GM06990 (cell line): ENCODE measurements at regions not wholly inside any gene's neighbourhood (a gene's known extent, or its start where the extent isn't known, plus 50 kb on each side); places are given as distances from the start of the nearest gene placed in this dataset.

ENCODE experiments used
- DNase-seq: peaks from one replicate; pipeline ENCODE4 v3.0.0-alpha.2; 2011; ENCODE audit not compliant: insufficient read length; ENCODE audit errors: extremely low read depth
- H3K27me3 ChIP-seq: replicated peaks from 2 replicates; pipeline ENCODE4 v1.6.0; 2011; ENCODE audit warnings: low read length; ENCODE audit not compliant: control insufficient read depth, insufficient read depth
- H3K36me3 ChIP-seq: 2 replicates; pipeline ENCODE4 v1.5.1; 2011; ENCODE audit warnings: low read length; ENCODE audit not compliant: control insufficient read depth, insufficient read depth
- H3K4me3 ChIP-seq: replicated peaks from 2 replicates; pipeline ENCODE4 v1.5.1; 2011; ENCODE audit warnings: low read depth, mild to moderate bottlenecking, control low read depth, low read length
- TF ChIP-seq, protein P1 (sequence below): IDR thresholded peaks from 2 replicates; pipeline ENCODE4 v1.5.1; 2011; ENCODE audit warnings: low read length, control low read depth, mild to moderate bottlenecking, inconsistent platforms; ENCODE audit not compliant: insufficient read depth, poor library complexity, severe bottlenecking

DNA sequence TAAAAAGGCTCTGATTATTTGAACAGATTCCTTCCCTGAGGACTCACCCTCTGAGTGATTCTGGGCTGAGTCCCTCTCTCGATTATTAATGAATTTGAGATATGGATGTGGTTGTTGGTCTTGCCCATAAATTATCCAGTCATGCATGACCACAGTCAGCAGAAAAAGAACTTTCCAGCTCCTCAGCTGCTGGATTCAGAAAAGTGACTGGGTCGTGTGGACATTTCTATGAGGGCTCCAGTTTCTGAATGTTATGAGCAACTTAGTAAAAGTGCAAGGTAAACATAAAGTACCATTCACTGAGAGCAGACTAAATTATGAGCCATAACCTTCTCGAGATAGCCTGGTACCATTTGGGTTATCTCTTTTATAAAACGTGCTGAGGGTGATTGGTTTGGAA is 100.1 kb upstream of the CLDN10 start:
- Histone ChIP-seq H3K4me3 (no peak overlapping the region), H3K36me3 (no peaks in the 10 kb centered on the region), H3K27me3 (no peaks in the 10 kb centered on the region; the same call in 1 of the 2 replicates)
- no peak for DNase-seq
- TF ChIP-seq, protein P1, sequence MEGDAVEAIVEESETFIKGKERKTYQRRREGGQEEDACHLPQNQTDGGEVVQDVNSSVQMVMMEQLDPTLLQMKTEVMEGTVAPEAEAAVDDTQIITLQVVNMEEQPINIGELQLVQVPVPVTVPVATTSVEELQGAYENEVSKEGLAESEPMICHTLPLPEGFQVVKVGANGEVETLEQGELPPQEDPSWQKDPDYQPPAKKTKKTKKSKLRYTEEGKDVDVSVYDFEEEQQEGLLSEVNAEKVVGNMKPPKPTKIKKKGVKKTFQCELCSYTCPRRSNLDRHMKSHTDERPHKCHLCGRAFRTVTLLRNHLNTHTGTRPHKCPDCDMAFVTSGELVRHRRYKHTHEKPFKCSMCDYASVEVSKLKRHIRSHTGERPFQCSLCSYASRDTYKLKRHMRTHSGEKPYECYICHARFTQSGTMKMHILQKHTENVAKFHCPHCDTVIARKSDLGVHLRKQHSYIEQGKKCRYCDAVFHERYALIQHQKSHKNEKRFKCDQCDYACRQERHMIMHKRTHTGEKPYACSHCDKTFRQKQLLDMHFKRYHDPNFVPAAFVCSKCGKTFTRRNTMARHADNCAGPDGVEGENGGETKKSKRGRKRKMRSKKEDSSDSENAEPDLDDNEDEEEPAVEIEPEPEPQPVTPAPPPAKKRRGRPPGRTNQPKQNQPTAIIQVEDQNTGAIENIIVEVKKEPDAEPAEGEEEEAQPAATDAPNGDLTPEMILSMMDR, result no peak

- no peaks in the 10 kb centered on the region; the same call in 1 of the 2 replicates for H3K27me3 ChIP-seq
- H3K36me3 ChIP-seq, result no peaks in the 10 kb centered on the region
- TF ChIP-seq, protein P1, result no peak
- H3K4me3 ChIP-seq, result no peak overlapping the region
- no peak for DNase-seq
These were observed 96.7 kb upstream of the CLDN10 start for GRCh38 chr13:95455782-95456181.

DNA sequence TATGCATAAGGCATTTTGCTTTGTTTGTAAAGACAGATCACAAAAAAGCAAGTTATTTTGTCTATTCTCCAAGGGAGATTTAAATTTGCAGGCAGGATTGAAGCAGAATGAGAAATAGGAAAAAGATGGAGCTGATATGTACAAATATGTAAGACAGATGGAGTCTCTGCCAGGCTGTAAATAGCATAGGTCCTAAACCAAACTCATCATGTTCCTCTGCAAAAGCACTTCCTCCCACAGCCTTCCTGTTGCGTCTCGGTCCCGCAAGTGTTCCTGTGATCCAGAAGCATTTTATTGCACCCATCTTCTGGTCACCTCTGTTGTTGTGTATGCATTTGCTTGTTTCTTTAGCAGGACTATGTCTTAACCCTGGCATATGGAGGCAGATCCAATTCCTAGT is 95.7 kb upstream of the CLDN10 start:
- H3K4me3 ChIP-seq, result no peak overlapping the region
- no peaks in the 10 kb centered on the region for H3K36me3 ChIP-seq
- TF ChIP-seq, protein P1, result no peak
- H3K27me3 ChIP-seq, result no peaks in the 10 kb centered on the region
- DNase-seq, result no peak

DNA sequence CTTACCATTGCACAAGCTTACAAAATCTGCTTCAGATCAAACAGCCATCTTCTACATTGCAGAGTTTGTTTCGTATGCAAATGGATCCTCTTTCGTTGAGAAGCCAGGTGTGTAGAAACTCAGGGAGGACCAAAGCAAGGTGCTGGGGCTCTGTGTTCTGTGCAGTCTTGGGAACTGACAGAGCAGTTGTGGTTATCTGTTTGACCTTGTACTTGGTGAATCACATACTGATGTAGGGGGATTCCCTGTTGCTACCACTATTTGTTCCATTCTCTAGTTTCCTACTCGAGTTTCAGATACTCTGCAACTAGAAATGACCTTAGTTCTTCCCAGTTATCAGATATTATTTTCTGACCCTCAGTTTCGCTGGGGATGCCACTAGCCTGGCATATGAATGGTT is 95.2 kb upstream of the CLDN10 start:
- no peaks in the 10 kb centered on the region for H3K27me3 ChIP-seq
- TF ChIP-seq, protein P1, result no peak
- peak; percentile 47 for DNase-seq
- no peak overlapping the region for H3K4me3 ChIP-seq
- no peaks in the 10 kb centered on the region for H3K36me3 ChIP-seq

DNA sequence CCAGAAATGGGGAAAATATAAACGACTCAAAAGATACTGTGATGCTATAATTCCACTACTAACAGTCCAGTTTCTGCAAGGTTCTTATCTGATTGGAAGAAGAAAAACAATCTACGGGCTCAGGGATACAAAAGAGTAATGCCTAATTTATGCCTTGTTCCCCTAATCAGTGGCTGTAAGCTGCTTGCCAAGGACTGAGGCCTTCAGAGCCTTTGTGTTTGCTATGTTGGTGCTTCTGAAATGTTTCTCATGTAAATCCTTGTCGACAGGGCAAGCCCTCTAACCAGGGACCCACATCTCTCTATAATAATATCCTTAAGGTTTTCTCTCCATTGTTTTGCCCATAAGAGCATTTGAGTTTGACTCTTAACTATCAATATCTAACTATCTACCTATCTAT is 89.7 kb upstream of the CLDN10 start:
- TF ChIP-seq, protein P1, result no peak
- Histone ChIP-seq H3K27me3 (no peaks in the 10 kb centered on the region), H3K36me3 (no peaks in the 10 kb centered on the region), H3K4me3 (no peak overlapping the region)
- DNase-seq, result no peak

- DNase-seq, result no peak
- no peak overlapping the region for H3K4me3 ChIP-seq
- TF ChIP-seq, protein P1, result no peak
- no peaks in the 10 kb centered on the region for H3K27me3 ChIP-seq
- H3K36me3 ChIP-seq, result no peaks in the 10 kb centered on the region
These were observed 89.0 kb upstream of the CLDN10 start for GRCh38 chr13:95463531-95463930.
